ENCODE measurements at regions not wholly inside any gene's neighbourhood (a gene's known extent, or its start where the extent isn't known, plus 50 kb on each side); places are given as distances from the start of the nearest gene placed in this dataset.
A peak's percentile ranks its signal among the peaks of the same experiment; 100 is the strongest.
"Not testable (repeated sequence)": the region's sequence is repeated elsewhere in the genome, so short reads cannot be mapped to it uniquely, and the experiment has no call there.

DNA sequence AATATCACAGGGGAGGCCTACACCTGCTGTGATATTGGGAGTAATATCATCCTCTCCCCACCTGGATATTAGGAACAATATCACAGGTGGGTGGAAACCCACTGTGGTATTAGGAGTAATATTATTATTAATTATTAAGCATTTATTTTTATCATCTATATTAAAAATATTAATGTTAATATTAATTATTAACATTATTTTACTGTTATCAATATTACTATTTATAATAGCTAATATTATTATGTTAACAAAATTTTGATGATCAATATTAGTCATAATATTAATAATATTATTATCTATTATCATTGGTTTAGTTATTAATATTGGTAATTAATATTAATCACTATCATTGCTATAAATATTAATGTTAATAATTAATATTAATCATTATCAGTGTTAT is 161.1 kb upstream of the API5 start:
- TF ChIP-seq, protein P1, sequence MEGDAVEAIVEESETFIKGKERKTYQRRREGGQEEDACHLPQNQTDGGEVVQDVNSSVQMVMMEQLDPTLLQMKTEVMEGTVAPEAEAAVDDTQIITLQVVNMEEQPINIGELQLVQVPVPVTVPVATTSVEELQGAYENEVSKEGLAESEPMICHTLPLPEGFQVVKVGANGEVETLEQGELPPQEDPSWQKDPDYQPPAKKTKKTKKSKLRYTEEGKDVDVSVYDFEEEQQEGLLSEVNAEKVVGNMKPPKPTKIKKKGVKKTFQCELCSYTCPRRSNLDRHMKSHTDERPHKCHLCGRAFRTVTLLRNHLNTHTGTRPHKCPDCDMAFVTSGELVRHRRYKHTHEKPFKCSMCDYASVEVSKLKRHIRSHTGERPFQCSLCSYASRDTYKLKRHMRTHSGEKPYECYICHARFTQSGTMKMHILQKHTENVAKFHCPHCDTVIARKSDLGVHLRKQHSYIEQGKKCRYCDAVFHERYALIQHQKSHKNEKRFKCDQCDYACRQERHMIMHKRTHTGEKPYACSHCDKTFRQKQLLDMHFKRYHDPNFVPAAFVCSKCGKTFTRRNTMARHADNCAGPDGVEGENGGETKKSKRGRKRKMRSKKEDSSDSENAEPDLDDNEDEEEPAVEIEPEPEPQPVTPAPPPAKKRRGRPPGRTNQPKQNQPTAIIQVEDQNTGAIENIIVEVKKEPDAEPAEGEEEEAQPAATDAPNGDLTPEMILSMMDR (IDR thresholded peaks at IDR 0.05; ENCODE audit: control insufficient read depth, extremely low read depth, insufficient read depth) = no peak
- no peak overlapping the region for H3K4me3 ChIP-seq (ENCODE audit: low read depth, low read length)
- DNase-seq (ENCODE audit: low read depth) = no peak

DNA sequence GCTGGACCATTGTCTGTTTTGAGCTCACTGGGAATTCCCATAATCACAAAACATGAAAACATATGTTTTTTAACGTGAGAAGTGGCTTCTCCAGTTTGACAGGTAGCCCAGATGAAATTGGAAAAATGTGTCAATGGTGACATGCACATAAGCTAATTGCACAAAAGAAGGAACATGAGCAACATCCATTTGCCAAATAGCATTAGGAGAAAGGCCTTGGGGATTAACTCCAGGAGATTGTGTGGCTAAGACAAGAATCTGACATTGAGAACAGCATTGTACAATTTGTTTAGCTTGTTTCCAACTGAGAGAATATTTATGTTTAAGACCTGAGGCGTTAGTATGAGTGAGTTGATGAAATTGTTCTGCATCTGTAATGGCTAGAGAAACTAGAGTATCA is 147.0 kb upstream of the API5 start:
- no peak overlapping the region for H3K4me3 ChIP-seq (ENCODE audit: low read depth, low read length)
- TF ChIP-seq, protein P1 (IDR thresholded peaks at IDR 0.05; ENCODE audit: control insufficient read depth, extremely low read depth, insufficient read depth) = no peak
- no peak for DNase-seq (ENCODE audit: low read depth)

DNA sequence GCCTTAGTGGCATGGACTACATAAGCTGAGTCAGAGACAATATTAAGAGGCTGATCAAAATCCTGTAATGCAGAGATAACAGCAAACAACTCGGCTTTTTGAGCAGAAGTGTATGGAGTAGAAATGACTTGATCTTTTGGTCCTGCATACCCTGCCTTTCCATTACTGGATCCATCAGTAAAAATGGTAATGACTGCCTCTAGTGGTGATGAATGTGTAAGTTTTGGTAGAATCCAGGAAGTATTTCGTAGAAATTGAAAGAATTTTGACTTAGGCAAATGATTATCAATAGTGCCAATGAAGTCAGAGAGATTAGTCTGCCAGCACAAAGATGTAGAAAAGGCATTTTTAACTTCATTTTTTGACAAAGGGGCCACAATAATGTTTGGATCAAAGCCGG is 146.4 kb upstream of the API5 start:
- TF ChIP-seq, protein P1 (IDR thresholded peaks at IDR 0.05; ENCODE audit: control insufficient read depth, extremely low read depth, insufficient read depth) = 0 out of 2 replicates have a peak, but pooled peaks have one; percentile 14
- not testable (repeated sequence) for H3K4me3 ChIP-seq (ENCODE audit: low read depth, low read length); DNase-seq (ENCODE audit: low read depth)

DNA sequence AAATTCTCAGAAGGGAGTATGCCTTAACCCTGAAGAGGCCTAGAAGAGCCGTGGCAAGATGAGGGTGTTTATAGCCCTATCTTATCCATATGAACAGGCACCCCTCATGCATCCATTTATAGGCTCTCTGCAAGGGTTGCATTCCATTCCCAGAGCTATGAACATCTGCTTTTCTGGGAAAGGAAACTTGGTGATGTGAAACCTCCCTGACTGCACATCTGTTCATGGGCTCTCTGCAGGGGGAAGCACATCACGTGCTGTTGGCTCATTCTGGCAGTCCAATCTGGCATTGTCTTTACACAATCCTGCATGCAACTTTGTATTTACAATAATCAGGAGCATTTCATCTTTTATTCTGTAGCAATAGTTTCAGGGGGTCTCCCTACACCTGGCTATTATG is 143.6 kb upstream of the API5 start:
- H3K4me3 ChIP-seq (ENCODE audit: low read depth, low read length); DNase-seq (ENCODE audit: low read depth): not testable (repeated sequence)

DNA sequence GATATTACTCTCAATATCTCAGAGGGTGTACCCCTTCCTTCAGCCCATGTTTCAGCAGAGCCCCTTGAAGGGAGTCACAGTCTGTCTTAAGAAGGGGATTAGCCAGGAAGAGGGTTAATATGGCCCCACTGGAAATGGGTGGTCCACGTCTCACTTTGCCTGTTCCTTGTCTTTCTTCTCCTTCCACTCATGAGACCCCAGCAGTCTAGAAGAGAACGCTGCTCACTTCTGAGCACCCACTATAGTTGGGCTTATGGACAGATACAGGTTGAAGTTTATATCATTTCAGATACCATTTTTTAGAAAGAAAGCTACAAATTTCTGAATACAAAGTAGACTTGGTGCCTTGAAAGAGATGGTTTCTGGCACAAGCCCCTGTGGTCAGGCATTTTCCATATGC is 139.3 kb upstream of the API5 start:
- H3K4me3 ChIP-seq (ENCODE audit: low read depth, low read length) = no peak overlapping the region
- TF ChIP-seq, protein P1 (IDR thresholded peaks at IDR 0.05; ENCODE audit: control insufficient read depth, extremely low read depth, insufficient read depth) = no peak
- no peak for DNase-seq (ENCODE audit: low read depth)

DNA sequence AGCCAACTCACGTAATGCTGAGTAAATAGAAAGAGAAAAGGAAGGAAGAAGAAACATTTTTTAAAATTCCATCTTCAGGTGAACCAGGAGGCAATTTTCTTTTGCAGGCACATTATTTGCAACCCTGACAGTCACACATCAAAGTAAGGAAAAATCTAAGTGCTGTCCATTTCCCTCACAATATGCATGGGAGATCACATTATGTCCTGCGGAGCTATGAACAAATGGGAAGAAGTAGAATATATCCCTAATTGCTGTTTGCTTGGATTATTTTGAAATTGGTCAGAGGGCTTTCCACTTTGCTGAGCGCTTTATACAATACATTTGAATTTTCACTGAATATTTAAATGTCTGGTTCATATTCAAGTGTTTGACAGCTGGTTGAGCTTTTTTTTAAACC is 133.8 kb upstream of the API5 start:
- no peak overlapping the region for H3K4me3 ChIP-seq (ENCODE audit: low read depth, low read length)
- TF ChIP-seq, protein P1 (IDR thresholded peaks at IDR 0.05; ENCODE audit: control insufficient read depth, extremely low read depth, insufficient read depth) = no peak
- no peak for DNase-seq (ENCODE audit: low read depth)

DNA sequence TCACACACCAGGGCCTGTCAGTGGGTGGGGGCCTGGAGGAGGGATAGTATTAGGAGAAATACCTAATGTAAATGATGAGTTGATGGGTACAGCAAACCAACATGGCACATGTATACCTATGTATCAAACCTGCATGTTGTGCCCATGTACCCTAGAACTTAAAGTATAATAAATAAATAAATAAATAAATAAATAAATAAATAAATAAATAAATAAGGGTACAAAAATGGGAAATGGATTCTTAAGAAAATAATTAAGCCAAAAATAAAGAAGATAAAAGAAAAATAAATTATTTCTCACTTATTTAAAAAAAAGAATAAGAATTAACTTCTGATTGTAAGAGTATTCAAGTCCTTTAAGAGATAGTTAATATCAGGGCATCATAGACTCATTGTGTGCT is 117.3 kb upstream of the API5 start:
- H3K4me3 ChIP-seq (ENCODE audit: low read depth, low read length); DNase-seq (ENCODE audit: low read depth): not testable (repeated sequence)

DNA sequence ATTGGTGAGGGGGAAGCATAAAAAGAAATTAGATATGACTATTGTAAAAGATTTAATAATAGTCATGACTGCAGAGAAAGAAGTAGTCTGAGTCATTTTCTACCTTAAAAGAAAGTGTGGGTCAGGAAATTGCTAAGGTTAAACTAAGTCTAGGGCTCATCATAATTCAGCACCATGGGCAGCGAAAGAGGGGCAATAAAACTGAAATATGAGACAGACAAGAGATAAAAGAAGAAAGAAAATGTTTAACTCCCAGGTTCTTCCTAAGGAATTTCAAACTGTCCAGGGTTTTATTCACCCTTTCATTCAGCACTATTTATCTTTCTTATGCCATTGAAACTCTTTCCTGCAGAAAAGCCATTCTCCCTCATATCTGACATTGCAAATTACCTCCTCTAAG is 114.4 kb upstream of the API5 start:
- peak; percentile 18 for DNase-seq (ENCODE audit: low read depth)
- TF ChIP-seq, protein P1 (IDR thresholded peaks at IDR 0.05; ENCODE audit: control insufficient read depth, extremely low read depth, insufficient read depth) = no peak
- no peak overlapping the region for H3K4me3 ChIP-seq (ENCODE audit: low read depth, low read length)
